HFFc6 (cell line): ENCODE measurements at regions not wholly inside any gene's neighbourhood (a gene's known extent, or its start where the extent isn't known, plus 50 kb on each side); places are given as distances from the start of the nearest gene placed in this dataset.

ENCODE experiments used
- DNase-seq: peaks from one replicate; pipeline ENCODE4 v3.0.0-alpha.2; 2018
- H3K27ac Mint-ChIP-seq: 2 replicates; pipeline ENCODE4 v1.8.0; 2020; ENCODE audit warnings: mild to moderate bottlenecking, mixed read lengths
- H3K27me3 Mint-ChIP-seq: 2 replicates; pipeline ENCODE4 v1.8.0; 2021; ENCODE audit warnings: mild to moderate bottlenecking, moderate library complexity, mixed read lengths; ENCODE audit not compliant: insufficient read depth
- H3K36me3 Mint-ChIP-seq: 2 replicates; pipeline ENCODE4 v1.8.0; 2021; ENCODE audit warnings: low read depth, mixed read lengths
- H3K4me1 Mint-ChIP-seq: 2 replicates; pipeline ENCODE4 v1.8.0; 2020; ENCODE audit warnings: low read depth, mixed read lengths
- H3K4me3 Mint-ChIP-seq: 2 replicates; pipeline ENCODE4 v1.8.0; 2020; ENCODE audit warnings: mild to moderate bottlenecking, moderate library complexity, mixed read lengths
- H3K9me3 Mint-ChIP-seq: 2 replicates; pipeline ENCODE4 v1.8.0; 2020; ENCODE audit warnings: mild to moderate bottlenecking, mixed read lengths
- TF ChIP-seq, protein P1 (sequence below): fragments of 200-600 bp; sonication (generic); IDR thresholded peaks from 2 replicates; pipeline ENCODE4 v1.5.0; 2021; ENCODE audit warnings: antibody characterized with exemption, mild to moderate bottlenecking

DNA sequence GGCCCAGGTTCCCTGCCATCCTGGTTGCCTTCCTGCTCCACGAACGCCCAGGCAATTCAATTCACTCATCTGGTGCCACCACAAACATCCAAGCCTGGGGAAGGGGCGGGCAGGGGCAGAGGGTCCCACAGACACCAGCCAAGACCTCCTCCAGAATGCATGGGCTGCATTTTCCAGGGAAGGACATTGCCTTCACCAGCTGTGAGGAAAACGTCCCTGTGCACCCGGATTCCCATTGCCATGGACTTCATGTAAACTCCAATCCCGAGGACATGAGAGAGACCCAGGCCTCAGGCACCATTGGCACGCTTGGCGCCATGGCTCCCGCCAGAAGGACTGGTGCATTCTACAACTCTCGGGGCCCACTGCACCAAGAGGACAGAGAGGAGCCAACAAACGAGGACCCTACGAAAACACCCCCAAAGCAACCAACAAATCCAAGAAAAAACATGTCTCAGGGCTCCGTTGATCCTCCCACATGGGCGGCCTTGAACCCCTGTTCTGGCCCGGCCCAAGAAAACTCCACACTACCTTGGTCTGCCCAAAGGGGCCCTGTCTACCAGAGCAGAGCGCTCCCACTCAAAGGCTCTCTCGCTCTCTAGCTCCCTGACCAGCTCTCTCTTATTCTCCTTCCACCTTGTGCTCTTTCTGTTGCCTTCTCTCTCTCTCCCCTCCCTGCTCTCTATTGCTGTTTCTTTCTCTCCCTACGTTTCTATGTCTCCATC lies 183.9 kb downstream of the ALG10 start:
- peaks cover 6% of the 10 kb centered on the region; the same call in 1 of the 2 replicates for H3K36me3 Mint-ChIP-seq
- peaks cover 61% of the 10 kb centered on the region for H3K9me3 Mint-ChIP-seq
- peaks cover 2% of the 10 kb centered on the region; the same call in 1 of the 2 replicates for H3K27me3 Mint-ChIP-seq
- H3K27ac Mint-ChIP-seq = no peak overlapping the region
- DNase-seq = no peak
- no peaks in the 10 kb centered on the region for H3K4me1 Mint-ChIP-seq
- TF ChIP-seq, protein P1, sequence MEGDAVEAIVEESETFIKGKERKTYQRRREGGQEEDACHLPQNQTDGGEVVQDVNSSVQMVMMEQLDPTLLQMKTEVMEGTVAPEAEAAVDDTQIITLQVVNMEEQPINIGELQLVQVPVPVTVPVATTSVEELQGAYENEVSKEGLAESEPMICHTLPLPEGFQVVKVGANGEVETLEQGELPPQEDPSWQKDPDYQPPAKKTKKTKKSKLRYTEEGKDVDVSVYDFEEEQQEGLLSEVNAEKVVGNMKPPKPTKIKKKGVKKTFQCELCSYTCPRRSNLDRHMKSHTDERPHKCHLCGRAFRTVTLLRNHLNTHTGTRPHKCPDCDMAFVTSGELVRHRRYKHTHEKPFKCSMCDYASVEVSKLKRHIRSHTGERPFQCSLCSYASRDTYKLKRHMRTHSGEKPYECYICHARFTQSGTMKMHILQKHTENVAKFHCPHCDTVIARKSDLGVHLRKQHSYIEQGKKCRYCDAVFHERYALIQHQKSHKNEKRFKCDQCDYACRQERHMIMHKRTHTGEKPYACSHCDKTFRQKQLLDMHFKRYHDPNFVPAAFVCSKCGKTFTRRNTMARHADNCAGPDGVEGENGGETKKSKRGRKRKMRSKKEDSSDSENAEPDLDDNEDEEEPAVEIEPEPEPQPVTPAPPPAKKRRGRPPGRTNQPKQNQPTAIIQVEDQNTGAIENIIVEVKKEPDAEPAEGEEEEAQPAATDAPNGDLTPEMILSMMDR = no peak
- no peak overlapping the region for H3K4me3 Mint-ChIP-seq

DNA sequence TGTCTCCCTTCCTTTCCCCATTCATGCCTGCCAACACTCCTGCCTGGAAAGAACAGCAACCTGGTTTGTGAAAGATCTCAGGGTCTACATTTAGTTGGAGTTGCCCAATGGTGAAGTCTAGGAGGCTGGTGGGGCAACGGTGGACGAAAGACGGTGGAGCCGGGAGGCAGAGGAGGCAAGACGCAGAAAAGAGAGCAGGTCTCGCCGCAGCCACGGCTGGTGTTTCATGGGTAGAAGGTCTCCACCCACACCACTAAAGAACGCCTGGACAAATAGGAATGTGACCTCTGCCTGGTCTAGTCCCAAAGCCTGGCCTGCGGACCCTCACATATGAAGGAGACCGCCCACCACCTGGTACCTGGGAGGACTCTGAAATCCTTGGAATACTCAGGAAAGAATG lies 185.6 kb downstream of the ALG10 start:
- TF ChIP-seq, protein P1 = no peak
- Mint-ChIP-seq H3K36me3 (peaks cover 6% of the 10 kb centered on the region; the same call in 1 of the 2 replicates), H3K27ac (no peak overlapping the region), H3K4me1 (no peaks in the 10 kb centered on the region), H3K4me3 (no peak overlapping the region), H3K9me3 (peaks cover 62% of the 10 kb centered on the region), H3K27me3 (peaks cover 2% of the 10 kb centered on the region; the same call in 1 of the 2 replicates)
- no peak for DNase-seq

DNA sequence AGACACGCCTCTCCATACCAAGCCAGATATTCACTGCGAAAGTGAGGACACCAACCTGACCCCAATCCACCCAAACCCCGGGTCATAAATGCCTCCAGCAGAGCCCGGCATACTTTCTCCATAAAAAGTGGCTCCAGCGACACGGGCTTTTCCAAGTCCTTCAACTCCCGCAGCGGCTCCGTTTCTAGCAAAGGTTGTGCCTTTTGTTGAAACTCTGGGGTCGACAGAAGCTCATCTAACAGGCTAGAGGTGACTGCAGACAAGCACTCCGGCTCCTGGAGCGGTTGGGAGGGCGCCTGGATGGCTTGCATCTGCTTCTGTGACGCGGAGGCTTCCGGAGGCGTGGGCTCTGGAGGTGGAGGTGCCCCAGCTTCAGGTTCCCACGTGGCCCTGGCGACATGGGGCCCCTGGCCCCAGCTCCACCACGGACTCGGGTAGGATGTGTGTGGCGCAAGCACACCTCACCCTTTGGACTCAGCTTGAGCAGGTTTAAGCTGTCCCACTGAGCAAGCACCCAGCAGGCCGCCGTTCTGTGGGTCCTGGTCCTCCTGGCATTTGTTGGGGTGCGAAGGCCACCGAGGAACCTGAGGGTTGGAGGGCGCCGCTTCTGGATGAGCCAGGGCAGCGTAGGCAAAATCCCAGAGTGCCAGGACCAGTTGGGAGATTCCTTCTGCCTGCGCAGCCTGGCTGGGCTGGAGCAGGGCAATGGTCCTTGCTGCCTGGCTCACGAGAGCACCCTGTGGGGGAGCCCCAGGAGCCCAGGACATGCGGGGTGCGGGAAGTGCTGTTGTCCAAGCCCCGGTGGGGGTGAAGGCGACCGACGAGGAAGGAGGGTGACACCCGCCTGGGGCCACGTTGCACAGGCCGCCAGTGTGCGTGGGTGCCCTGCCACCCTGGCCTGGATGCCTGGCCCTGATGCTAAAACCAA lies 186.3 kb downstream of the ALG10 start:
- Mint-ChIP-seq H3K36me3 (peaks cover 6% of the 10 kb centered on the region; the same call in 1 of the 2 replicates), H3K4me3 (no peak overlapping the region), H3K4me1 (no peaks in the 10 kb centered on the region), H3K27me3 (peaks cover 2% of the 10 kb centered on the region; the same call in 1 of the 2 replicates), H3K9me3 (peaks cover 62% of the 10 kb centered on the region), H3K27ac (no peak overlapping the region)
- no peak for DNase-seq
- TF ChIP-seq, protein P1 = no peak

DNA sequence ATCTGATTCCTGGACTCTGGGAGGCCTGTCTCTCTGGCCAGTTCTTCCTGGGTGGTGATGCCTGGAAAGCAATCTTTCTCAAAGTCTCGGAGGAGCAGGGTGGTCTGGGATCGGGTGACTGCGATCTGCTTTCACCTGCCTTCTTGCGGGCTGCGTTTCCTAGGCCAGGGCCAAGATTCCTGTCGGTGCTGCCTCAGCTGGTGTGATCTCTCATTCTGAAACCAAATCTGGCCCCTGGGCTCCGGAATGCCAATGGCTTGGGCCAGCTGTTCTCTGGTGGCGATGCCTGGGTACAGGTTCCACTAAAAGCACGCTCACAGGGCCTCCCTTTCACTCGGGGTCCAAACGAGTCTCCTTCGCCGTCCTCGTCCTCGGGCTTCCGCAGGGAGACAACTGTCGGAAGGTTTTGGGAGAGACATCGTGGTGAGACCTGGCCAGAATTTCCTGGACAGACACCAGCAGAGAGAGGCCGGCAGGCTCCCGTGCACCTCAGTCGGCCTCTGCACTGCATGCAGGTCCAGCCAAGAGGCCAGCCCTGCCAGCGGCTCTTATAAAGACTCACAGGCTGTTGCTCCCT lies 187.1 kb downstream of the ALG10 start:
- H3K4me3 Mint-ChIP-seq = no peak overlapping the region
- TF ChIP-seq, protein P1 = no peak
- peaks cover 4% of the 10 kb centered on the region; the same call in 1 of the 2 replicates for H3K36me3 Mint-ChIP-seq
- no peak for DNase-seq
- H3K4me1 Mint-ChIP-seq = no peaks in the 10 kb centered on the region
- H3K9me3 Mint-ChIP-seq = peaks cover 58% of the 10 kb centered on the region
- H3K27ac Mint-ChIP-seq = no peak overlapping the region
- H3K27me3 Mint-ChIP-seq = peaks cover 2% of the 10 kb centered on the region; the same call in 1 of the 2 replicates

DNA sequence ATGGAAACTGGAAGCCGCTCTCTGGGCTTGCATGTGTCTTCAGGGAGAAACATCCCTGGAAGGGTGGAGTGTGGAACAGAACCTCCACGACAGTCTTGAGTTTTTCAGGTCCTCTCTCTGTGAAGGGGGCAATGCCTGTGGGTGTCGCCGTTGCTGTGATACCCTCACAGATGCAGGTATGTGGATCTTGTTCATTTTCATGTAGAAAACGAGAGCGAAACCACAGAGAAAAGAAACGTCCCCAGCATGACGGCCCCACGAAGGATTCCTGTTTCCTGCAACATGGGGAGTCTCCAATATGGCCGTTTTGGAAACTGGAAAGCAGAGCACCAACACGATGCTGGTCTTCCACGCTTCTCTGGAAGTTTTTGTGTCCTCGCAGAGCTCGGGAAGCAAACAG lies 187.9 kb downstream of the ALG10 start:
- TF ChIP-seq, protein P1 = no peak
- H3K9me3 Mint-ChIP-seq = peaks cover 53% of the 10 kb centered on the region
- H3K27ac Mint-ChIP-seq = no peak overlapping the region
- no peaks in the 10 kb centered on the region; the same call in 1 of the 2 replicates for H3K27me3 Mint-ChIP-seq
- DNase-seq = no peak
- no peak overlapping the region for H3K4me3 Mint-ChIP-seq
- H3K36me3 Mint-ChIP-seq = no peaks in the 10 kb centered on the region
- no peaks in the 10 kb centered on the region for H3K4me1 Mint-ChIP-seq
